Kidney glomerular epithelial cell (primary cell): ENCODE measurements at regions not wholly inside any gene's neighbourhood (a gene's known extent, or its start where the extent isn't known, plus 50 kb on each side); places are given as distances from the start of the nearest gene placed in this dataset.
"Not testable (repeated sequence)": the region's sequence is repeated elsewhere in the genome, so short reads cannot be mapped to it uniquely, and the experiment has no call there.

Source experiments
- DNase-seq: peaks from one replicate; lab custom pipeline; 2025; lab: John Stamatoyannopoulos, UW

DNA sequence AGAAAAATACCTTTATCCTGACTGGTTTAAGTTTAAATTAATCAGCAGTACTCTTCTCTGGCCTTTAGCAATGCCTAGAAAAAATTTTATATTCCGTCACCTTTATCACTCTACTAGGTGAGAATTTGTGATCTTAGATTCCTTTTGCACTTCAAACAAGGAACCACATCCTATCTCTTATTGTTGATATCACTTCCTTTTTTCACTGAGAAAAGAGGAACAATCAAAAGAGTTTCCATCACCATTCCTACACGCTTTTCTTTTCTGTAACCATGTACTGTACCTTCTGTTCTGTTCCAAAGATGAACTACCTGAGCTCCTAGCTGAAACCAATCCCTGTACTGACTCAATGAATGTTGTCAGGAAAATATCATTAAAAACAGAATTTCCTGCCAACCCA, 1379.0 kb upstream of the MIR17HG start:
- DNase-seq = no peak

DNA sequence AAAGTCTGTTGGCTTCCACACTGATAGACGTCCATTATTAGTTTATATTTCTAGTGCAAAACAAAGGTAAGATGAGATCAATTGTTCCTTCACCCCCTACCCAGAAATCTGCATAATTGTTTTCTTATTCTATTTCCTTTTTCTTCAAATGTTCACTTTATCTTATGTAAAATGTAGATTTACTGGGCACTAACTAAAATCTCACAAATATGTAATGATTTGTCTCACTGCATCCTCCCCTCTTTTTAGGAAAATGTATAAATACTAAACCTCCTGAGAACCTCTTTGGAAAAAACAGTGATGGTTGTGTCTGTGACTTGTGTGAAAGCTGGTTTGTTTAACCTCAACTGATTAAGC, 1377.2 kb upstream of the MIR17HG start:
- no peak for DNase-seq

DNA sequence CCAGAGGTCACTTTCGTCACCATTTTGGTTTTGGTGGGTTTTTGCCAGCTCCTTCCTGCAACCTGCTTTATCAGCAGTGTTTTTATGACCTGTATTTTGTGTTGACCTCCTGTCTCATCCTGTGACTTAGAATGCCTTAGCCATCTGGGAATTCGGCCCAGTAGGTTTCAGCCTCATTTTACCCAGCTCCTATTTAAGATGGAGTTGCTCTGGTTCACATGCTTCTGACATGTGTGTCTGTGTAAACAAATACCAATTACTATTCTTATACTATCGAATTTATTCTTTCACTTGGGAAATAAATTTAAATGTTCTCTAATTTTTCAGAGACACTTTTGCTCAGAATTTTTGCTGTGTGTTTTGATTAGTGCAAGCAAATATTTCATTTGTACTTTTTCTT, 1370.3 kb upstream of the MIR17HG start:
- DNase-seq = no peak

DNA sequence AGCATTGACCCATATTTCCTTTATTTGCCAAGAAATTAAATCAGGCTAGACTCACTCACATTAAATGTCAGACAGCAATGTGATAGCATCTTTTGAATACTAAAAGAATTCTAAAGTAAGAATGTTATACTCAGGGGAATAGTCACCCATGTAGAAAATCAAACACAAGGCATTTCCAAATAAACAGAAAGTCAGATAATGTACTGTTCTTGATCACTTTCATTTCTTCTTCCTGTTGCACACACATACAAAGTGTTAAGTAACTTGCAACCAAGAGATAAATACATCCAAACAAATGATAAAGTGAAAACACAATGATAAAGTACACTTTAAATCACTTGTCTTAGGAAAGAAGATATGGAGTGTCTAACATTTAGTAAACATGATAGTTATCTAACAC, 1366.6 kb upstream of the MIR17HG start:
- DNase-seq = no peak

DNA sequence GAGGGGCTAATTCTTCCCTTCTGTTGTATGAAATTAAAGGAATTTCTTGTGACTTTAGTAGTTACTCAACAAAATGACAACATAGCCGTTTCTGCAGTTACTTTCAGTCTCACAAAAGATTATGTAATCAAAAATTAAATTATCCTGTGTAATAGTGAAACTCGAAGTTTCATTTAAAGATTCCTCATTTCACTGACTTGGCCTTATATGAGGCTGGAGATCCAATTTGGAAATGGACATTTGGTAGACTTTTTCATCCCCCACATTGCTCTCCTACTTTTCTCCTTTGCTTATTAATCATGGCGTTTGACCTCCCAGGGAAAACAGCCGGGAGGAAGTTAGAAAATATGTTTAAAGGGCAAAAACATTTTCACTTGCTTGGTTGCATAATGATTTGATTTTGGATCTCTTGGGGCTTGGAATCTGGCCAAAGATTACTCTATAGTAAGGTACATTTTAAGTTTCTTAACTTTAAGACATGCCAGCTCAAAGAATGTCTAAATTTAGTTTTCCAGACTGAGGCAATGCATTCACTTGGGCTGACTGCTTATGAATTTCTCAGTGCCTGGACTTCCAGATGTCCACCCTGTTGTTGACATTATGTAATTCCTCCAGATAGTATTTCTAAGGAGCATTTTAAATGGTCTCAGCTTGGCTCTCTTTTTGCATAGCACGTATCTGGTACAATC, 1364.9 kb upstream of the MIR17HG start:
- no peak for DNase-seq

DNA sequence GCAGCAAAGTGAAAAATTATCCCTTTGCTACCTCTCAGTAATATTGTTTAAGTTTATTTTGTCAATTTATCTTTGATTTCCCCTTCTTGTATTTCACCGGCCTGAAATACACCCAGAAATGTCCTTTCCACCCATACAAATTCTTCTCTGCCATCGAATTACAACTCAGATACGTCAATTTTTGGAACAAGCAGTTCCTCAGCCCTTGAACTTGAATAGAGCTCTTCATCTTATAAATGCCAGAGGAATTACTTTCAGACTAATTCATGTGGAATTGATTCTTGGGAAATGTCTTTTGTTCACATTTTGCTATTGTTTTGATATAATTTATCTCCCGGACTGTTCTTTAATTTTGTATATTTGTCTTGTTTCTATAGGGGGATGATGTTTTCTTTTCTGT, 1359.3 kb upstream of the MIR17HG start:
- no peak for DNase-seq

DNA sequence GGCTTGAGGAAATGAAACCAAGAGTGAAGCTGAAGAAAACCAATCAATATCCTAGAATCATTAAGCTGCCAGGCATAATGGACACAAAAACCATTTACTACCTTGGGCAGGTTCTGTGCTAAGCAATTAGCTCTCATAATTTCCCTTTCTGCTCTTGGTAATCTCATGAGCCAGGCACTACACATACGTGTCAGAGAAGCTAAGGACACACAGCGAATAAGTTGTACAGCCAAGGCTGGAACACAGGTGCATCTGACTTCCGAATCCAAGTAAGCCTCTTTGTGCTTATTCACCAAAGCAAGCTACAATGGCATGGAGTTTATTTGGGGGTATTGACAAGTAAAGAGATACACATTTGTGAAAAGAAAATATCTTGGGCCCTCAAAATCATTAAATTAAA, 1343.9 kb upstream of the MIR17HG start:
- no peak for DNase-seq

DNA sequence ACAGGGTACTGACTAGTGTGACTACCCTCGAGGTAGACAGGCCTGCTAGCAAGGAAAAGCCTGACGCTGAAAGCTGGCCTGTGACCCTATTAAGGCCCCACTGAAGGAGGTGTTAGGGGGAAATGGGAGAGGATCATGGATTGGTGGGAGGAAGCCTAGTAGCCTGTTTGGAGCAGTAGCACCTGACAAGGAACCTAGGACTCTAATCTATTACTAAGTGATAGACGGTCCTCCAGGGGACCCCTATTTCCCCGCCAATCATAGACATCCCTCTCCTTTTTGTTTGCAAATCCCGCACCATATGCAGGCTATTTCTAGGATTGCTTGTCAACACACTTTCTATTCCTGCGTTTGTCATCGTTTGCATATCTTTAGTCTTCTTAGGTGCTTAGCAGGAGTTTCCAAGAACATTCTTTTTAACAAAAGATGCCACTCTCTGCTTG, 1338.8 kb upstream of the MIR17HG start:
- DNase-seq = no peak

DNA sequence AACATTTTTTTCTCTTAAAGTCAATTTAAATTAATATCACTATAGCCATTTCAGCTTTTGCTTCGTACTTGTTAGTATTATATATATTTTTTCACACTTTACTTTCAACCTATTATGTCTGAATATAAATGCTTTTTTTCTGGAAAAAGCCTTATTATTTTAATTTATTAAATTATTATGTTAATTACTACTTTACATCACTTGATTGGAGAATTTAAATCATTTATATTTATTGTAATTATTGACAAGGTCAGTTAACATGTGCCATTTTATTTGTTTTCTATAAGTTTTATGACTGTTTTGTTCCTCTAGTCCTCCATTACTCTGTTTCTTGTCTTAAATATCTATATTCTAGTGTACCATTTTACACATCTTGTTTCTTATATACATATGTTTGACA, 1333.4 kb upstream of the MIR17HG start:
- no peak for DNase-seq

DNA sequence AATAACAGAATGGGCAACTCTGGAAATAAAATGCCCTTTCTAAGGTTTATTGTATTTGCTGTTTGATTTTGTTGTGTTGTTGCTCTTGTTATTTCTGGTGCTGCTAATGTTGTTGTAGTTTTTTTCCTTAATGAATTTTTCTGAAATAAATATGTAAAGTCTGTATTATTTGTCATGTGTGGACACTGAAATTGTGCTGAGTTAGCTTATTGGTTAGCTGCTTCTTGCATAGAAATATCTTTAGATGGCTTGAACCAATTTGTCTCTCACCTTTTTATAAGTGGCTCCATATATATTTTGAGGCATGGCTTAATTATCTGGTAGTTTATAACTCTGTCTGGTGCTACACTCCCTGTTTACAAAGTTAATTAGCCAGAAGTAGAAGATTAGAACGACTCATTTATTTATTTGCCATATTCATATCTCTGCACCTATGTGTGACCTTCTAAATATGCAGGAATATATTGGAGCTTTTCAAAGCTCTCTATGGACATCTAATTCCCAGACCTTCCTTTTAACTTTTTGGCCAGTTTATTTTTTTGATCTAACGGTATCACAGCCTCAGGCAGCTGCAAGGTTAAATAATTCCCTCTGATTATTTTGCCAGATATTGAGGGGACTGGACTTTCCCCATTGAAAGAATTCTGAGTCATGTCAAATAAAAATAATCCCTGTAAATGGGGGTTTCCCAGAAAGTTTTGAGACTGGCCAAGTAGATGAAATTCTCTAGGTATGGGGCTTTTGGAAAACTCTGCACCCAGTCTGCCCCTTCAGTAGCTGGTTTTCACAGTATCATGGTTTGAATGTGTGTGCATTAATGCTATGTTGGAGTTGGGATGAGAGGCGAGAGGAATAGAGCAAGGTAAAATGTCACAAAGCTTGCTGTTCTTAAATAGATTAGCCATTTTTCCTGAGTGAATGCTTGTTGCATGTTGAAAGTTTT, 1331.7 kb upstream of the MIR17HG start:
- no peak for DNase-seq

DNA sequence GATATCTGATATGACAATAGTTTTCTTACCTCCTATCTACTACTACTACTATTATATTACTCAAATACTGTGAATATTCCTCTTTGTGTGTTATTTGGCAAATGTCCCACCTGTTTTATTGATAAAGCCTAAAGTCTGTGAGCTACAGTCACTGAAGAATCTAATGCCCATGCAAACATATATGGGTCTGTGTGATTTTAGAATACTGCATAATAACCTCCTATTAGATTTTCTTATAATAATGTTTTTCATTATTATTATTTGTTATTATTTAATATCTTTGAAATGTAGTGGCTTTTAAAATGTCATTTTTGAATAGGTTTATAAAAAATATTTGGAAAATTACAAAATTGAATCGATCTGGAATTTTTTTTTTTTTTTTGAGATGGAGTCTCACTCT, 1330.8 kb upstream of the MIR17HG start:
- no peak for DNase-seq

DNA sequence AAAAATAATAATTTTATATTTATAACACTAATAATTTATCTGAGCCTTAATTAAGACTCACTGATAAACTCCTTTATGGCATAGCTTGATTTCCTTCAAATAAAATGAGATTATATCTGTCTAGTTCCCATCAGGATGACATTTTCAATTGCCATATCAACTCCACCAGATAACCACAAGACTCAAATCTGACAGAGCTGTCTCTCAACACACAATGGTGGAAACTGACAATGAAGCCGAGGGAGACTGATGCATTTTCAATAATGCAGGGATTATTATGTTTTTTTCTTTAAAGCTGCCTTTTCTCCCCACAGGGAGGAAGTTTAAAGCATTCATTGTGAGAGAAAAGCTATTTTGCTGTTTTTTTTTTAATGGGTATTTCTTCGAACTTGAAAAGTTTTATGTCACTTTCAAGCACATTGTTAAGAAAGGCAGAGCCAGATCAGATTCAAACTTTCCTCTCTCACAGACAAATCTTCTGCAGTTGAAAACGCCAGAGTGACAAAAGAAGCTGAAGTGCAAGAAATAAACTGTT, 1326.9 kb upstream of the MIR17HG start:
- no peak for DNase-seq

DNA sequence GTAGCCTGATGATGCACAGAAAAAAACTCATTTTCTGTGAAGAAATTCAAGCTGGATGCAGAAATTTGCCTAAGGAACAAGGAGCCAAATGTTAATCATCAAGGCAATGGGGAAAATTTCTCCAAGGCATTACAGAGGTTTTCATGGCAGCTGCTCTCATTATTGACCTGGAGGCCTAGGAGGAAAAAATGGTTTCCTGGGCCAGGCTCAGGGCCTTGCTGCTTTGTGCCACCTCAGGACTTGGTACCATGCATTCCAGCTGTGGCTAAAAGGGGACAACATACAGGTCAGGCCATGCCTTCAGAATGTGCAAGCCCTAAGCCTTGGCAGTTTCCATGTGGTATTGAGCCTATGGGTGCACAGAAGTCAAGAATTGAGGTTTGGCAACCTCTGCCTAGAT, 1320.1 kb upstream of the MIR17HG start:
- DNase-seq = no peak

DNA sequence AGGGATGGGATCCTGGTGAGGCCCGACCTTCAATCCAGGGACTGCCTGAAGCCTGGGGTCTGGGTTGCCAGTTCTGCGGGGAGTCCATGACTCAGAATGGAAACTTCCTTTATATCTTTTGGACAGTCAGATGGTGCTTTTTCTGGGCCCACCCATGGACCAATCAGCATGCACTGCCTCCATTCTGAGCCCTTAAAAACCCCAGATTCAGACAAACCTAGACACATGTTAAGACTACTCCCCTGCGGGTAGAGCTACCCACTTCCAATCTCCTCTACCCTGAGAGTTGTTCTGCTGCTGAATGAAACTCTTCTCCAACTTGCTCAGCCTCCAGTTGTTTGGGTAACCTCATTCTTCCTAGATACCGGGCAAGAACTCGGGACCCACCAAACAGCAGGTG, 1315.2 kb upstream of the MIR17HG start:
- no peak for DNase-seq

DNA sequence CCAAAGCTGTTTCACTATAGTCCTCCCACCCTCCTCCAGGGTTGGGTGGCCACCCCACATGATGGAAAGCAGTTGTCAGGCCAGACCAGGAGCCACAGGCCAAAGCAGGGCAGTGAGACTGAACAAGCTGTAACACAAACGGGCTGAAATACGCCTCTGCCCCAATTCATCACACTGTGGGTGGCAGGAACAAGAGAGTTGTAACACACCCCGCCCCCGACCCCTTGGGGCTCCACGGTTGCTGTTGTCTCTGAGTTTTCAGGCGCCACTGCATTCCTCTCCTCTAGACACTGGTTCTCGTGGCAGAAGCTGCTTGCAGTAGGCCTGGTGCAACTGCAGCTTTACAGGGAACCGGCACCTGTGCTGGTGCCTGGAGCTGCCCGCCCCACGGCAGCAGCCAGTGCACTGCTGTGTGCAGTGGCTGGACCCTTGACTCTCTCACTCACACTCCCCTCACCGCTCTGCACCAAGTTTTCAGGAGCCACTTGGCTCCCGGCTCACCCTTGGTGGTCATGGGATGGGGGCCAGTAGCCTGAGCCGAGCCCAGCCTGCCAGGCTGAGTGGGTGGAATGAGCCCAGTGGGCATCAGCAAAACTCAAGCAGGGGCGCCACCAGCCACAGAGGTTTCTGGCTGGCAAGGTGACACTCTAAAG, 1314.5 kb upstream of the MIR17HG start:
- DNase-seq = no peak

DNA sequence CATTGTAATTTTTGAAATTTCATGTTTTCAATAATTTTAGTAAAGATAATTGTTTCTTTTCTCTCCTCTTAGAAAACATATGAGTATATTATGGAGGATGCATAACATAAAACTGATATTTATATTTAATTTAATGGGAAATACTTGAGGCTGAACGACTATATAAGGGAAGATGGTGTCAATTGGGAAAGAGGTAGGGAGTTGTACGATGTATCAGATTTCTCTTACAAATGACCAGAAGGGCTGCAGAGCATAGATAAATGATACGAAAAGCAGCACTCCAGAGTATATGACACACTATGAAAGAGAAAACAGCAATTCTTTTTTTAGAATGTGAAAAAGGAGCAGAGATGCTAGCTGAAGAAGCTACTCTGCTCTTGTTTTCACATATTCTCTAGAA, 1308.0 kb upstream of the MIR17HG start:
- DNase-seq = no peak

DNA sequence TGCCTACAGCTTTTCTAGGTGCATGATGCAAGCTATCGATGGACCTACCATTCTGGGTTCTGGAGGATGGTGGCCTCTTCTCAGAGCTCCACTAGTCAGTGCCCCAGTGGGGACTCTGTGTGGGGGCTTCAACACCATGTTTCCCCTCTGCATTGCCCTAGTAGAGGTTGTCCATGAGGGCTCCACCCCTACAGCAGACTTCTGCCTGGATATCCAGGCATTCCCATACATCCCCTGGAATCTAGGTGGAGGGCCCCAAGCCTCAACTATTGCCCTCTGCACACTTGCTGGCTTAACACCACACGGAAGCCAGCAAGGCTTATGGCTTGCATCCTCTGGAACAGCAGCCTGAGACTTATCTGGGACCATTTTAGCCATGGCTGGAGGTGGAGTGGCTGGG, 1299.9 kb upstream of the MIR17HG start:
- DNase-seq = no peak

DNA sequence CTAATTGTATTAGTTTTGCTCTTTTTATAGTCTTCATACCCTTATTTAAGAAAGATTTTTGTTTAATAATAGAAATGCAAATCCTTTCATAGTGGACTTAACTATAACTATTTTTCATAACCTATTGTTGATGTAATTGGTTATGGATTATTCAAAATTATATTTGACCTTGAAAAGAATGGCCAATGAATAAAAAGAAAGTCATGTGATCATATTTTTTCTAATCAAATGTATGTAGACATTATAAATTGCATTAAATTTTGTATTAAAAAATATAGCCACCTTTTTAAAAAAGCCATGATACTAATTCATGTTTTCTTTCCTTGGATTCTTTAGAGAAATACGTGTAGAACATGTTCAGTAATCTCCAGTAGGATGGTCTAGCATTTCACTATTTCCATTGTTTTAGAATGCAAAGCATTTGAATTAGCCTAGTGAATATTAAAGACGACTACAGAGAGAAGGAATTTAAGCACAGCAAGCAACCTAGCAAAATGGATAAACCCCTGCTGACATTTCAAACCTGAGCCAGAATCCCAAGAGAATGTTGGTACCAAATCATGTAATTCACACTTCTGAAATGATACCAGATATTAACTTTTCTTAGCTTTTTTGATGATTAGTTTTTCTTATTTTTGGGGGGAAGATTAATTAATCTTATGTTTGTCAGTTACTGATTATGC, 1297.4 kb upstream of the MIR17HG start:
- DNase-seq = no peak

DNA sequence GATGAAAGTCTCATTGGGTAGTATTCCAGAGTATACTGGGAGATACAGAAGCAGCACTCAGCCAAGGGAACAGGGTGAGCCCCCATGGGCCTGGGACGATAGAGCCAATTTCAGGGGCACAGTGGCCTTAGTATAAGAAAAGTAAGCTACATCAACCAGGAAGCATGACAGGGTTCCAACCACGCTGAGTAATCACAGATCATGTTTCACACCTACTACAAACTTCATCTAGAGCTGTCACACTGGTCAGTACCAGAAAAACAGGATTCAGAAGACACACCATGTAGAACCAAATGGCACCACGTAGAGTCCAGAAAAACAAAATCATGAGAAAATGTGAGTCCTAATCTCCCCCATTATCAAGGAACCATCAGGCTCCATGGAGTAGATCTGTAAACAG, 1292.4 kb upstream of the MIR17HG start:
- DNase-seq = no peak

DNA sequence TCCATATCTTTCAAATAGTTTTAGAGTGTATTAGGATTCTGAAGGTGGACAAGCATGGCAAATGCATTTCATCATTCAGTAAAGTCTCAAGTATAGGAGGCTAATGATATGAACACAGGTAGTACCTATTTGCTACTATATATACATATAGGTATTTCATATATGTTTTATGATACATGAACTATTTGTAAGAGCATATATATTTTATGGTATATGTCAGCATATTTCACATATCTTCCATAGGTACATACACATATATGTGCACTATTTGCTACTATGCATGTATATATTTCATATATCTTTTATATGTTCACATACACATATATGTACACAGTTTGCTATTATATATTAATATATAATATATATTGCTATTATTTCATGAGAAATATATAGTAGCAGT, 1291.7 kb upstream of the MIR17HG start:
- no peak for DNase-seq

DNA sequence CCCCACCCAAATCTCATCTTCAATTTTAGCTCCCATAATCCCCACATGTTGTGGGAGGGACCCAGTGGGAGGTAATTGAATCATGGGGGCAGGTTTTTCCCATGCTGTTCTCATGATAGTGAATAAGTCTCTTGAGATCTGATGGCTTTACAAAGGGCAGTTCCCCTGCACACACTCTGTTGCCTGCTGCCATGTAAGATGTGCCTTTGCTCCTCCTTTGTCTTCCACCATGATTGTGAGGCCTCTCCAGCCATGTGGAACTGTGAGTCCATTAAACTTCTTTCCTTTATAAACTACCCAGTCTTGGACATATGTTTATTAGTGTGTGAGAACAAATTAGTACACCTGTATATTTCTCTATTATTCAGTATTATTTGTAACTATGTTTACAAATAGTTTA, 1283.3 kb upstream of the MIR17HG start:
- DNase-seq = not testable (repeated sequence)

DNA sequence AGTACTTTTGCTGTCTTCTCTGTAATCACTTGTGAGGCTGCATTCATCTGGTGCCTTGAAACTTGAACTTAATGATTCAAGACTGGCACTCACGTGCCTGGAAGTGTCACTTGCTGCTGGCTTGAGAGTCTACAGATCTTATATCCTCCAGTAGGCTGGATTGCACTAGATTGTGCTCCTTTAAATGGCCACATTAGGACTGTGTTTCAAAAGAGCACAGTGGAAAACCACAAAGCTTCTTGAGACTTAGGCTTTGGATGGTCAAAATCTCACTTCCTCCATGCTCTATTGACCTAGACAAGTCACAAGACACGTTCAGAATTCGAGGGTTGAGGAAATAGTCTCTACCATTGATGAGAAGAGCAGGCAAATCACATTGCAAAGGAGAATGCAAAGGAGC, 1278.8 kb upstream of the MIR17HG start:
- no peak for DNase-seq
